ENCODE measurements at regions not wholly inside any gene's neighbourhood (a gene's known extent, or its start where the extent isn't known, plus 50 kb on each side); places are given as distances from the start of the nearest gene placed in this dataset.

GRCh38 chr3:72210261-72210660, 425.3 kb upstream of the PROK2 start:
- no peaks in the 10 kb centered on the region for H3K36me3 Mint-ChIP-seq (ENCODE audit: low read depth)
- CTCF ChIA-PET, result no interaction called here
- DNase-seq, result no peak
- H3K27ac Mint-ChIP-seq, result no peak overlapping the region
- ATAC-seq, result no peak
- POLR2A ChIA-PET, result no interaction called here
- H3K27me3 Mint-ChIP-seq (ENCODE audit: low read depth), result peaks cover 2% of the 10 kb centered on the region
- no peak overlapping the region for H3K4me3 Mint-ChIP-seq
- no peaks in the 10 kb centered on the region for H3K9me3 Mint-ChIP-seq (ENCODE audit: insufficient read depth)
- H3K4me1 Mint-ChIP-seq (ENCODE audit: low read depth), result no peaks in the 10 kb centered on the region

GRCh38 chr3:72205297-72205826, 420.4 kb upstream of the PROK2 start:
- Mint-ChIP-seq H3K27ac (no peak overlapping the region), H3K27me3 (ENCODE audit: low read depth) (peaks cover 2% of the 10 kb centered on the region), H3K9me3 (ENCODE audit: insufficient read depth) (peaks cover 6% of the 10 kb centered on the region), H3K4me1 (ENCODE audit: low read depth) (no peaks in the 10 kb centered on the region), H3K36me3 (ENCODE audit: low read depth) (no peaks in the 10 kb centered on the region), H3K4me3 (no peak overlapping the region)
- ChIA-PET CTCF (no interaction called here), POLR2A (no interaction called here)
- no peak for DNase-seq
- no peak for ATAC-seq

GRCh38 chr3:72204452-72204851, 419.5 kb upstream of the PROK2 start:
- Mint-ChIP-seq H3K4me1 (ENCODE audit: low read depth) (no peaks in the 10 kb centered on the region), H3K27me3 (ENCODE audit: low read depth) (no peaks in the 10 kb centered on the region), H3K36me3 (ENCODE audit: low read depth) (no peaks in the 10 kb centered on the region), H3K27ac (no peak overlapping the region), H3K9me3 (ENCODE audit: insufficient read depth) (peaks cover 6% of the 10 kb centered on the region), H3K4me3 (no peak overlapping the region)
- ATAC-seq (no peak), DNase-seq (no peak)
- ChIA-PET CTCF (no interaction called here), POLR2A (no interaction called here)

- Mint-ChIP-seq H3K9me3 (ENCODE audit: insufficient read depth) (peaks cover 6% of the 10 kb centered on the region), H3K4me1 (ENCODE audit: low read depth) (no peaks in the 10 kb centered on the region), H3K36me3 (ENCODE audit: low read depth) (no peaks in the 10 kb centered on the region), H3K27me3 (ENCODE audit: low read depth) (no peaks in the 10 kb centered on the region), H3K4me3 (no peak overlapping the region), H3K27ac (no peak overlapping the region)
- ATAC-seq (no peak), DNase-seq (no peak)
- POLR2A ChIA-PET, result no interaction called here
- CTCF ChIA-PET, result no interaction called here
Observed at GRCh38 chr3:72203613-72204349, 418.8 kb upstream of the PROK2 start.

GRCh38 chr3:72203105-72203504, 418.2 kb upstream of the PROK2 start:
- H3K27ac Mint-ChIP-seq, result no peak overlapping the region
- H3K9me3 Mint-ChIP-seq (ENCODE audit: insufficient read depth), result peaks cover 6% of the 10 kb centered on the region
- DNase-seq, result no peak

GRCh38 chr3:72200332-72200731, 415.4 kb upstream of the PROK2 start:
- POLR2A ChIA-PET, result no interaction called here
- no peak overlapping the region for H3K27ac Mint-ChIP-seq
- H3K36me3 Mint-ChIP-seq (ENCODE audit: low read depth), result no peaks in the 10 kb centered on the region
- CTCF ChIA-PET, result no interaction called here
- no peak for ATAC-seq
- no peak overlapping the region for H3K4me3 Mint-ChIP-seq
- no peaks in the 10 kb centered on the region for H3K27me3 Mint-ChIP-seq (ENCODE audit: low read depth)
- no peak for DNase-seq
- H3K9me3 Mint-ChIP-seq (ENCODE audit: insufficient read depth), result peaks cover 6% of the 10 kb centered on the region
- no peaks in the 10 kb centered on the region for H3K4me1 Mint-ChIP-seq (ENCODE audit: low read depth)

More at GRCh38 chr3:72203105-72203504, 418.2 kb upstream of the PROK2 start:
- ChIA-PET POLR2A (no interaction called here), CTCF (no interaction called here)
- no peak overlapping the region for H3K4me3 Mint-ChIP-seq
- no peaks in the 10 kb centered on the region for H3K4me1 Mint-ChIP-seq (ENCODE audit: low read depth)
- no peaks in the 10 kb centered on the region for H3K27me3 Mint-ChIP-seq (ENCODE audit: low read depth)
- no peak for ATAC-seq
- no peaks in the 10 kb centered on the region for H3K36me3 Mint-ChIP-seq (ENCODE audit: low read depth)

- ChIA-PET POLR2A (no interaction called here), CTCF (no interaction called here)
- Mint-ChIP-seq H3K9me3 (ENCODE audit: insufficient read depth) (peaks cover 6% of the 10 kb centered on the region), H3K36me3 (ENCODE audit: low read depth) (no peaks in the 10 kb centered on the region), H3K4me3 (no peak overlapping the region), H3K4me1 (ENCODE audit: low read depth) (no peaks in the 10 kb centered on the region), H3K27me3 (ENCODE audit: low read depth) (no peaks in the 10 kb centered on the region), H3K27ac (no peak overlapping the region)
- ATAC-seq, result no peak
- DNase-seq, result no peak
Observed at GRCh38 chr3:72199530-72199929, 414.6 kb upstream of the PROK2 start.

GRCh38 chr3:72196377-72196929, 411.5 kb upstream of the PROK2 start:
- no peaks in the 10 kb centered on the region for H3K36me3 Mint-ChIP-seq (ENCODE audit: low read depth)

GRCh38 chr3:72195895-72196294, 410.9 kb upstream of the PROK2 start:
- Mint-ChIP-seq H3K36me3 (ENCODE audit: low read depth) (no peaks in the 10 kb centered on the region), H3K4me1 (ENCODE audit: low read depth) (no peaks in the 10 kb centered on the region), H3K4me3 (no peak overlapping the region), H3K27me3 (ENCODE audit: low read depth) (no peaks in the 10 kb centered on the region), H3K27ac (no peak overlapping the region), H3K9me3 (ENCODE audit: insufficient read depth) (peaks cover 4% of the 10 kb centered on the region)
- ATAC-seq (no peak), DNase-seq (no peak)
- ChIA-PET POLR2A (no interaction called here), CTCF (no interaction called here)

More at GRCh38 chr3:72196377-72196929, 411.5 kb upstream of the PROK2 start:
- no peak overlapping the region for H3K27ac Mint-ChIP-seq
- ChIA-PET CTCF (no interaction called here), POLR2A (no interaction called here)
- H3K27me3 Mint-ChIP-seq (ENCODE audit: low read depth), result no peaks in the 10 kb centered on the region
- no peak for DNase-seq
- no peaks in the 10 kb centered on the region for H3K4me1 Mint-ChIP-seq (ENCODE audit: low read depth)
- ATAC-seq, result no peak
- peaks cover 6% of the 10 kb centered on the region for H3K9me3 Mint-ChIP-seq (ENCODE audit: insufficient read depth)
- H3K4me3 Mint-ChIP-seq, result no peak overlapping the region

- Mint-ChIP-seq H3K27me3 (ENCODE audit: low read depth) (no peaks in the 10 kb centered on the region), H3K9me3 (ENCODE audit: insufficient read depth) (no peaks in the 10 kb centered on the region), H3K4me3 (no peak overlapping the region), H3K36me3 (ENCODE audit: low read depth) (no peaks in the 10 kb centered on the region), H3K4me1 (ENCODE audit: low read depth) (no peaks in the 10 kb centered on the region), H3K27ac (no peak overlapping the region)
- no peak for DNase-seq
- POLR2A ChIA-PET, result no interaction called here
- CTCF ChIA-PET, result no interaction called here
- ATAC-seq, result no peak
Observed at GRCh38 chr3:72194458-72194857, 409.5 kb upstream of the PROK2 start.

GRCh38 chr3:72193771-72194430, 409.0 kb upstream of the PROK2 start:
- Mint-ChIP-seq H3K9me3 (ENCODE audit: insufficient read depth) (no peaks in the 10 kb centered on the region), H3K27ac (no peak overlapping the region), H3K36me3 (ENCODE audit: low read depth) (no peaks in the 10 kb centered on the region), H3K4me3 (no peak overlapping the region), H3K4me1 (ENCODE audit: low read depth) (no peaks in the 10 kb centered on the region), H3K27me3 (ENCODE audit: low read depth) (no peaks in the 10 kb centered on the region)
- CTCF ChIA-PET, result no interaction called here
- ATAC-seq, result no peak
- no peak for DNase-seq
- POLR2A ChIA-PET, result no interaction called here

- no peak for ATAC-seq
- no peaks in the 10 kb centered on the region for H3K9me3 Mint-ChIP-seq (ENCODE audit: insufficient read depth)
- POLR2A ChIA-PET, result no interaction called here
Observed at GRCh38 chr3:72192572-72192971, 407.6 kb upstream of the PROK2 start.

More at GRCh38 chr3:72192572-72192971, 407.6 kb upstream of the PROK2 start:
- no peaks in the 10 kb centered on the region for H3K27me3 Mint-ChIP-seq (ENCODE audit: low read depth)
- CTCF ChIA-PET, result no interaction called here
- no peaks in the 10 kb centered on the region for H3K36me3 Mint-ChIP-seq (ENCODE audit: low read depth)
- DNase-seq, result no peak
- H3K27ac Mint-ChIP-seq, result no peak overlapping the region
- H3K4me3 Mint-ChIP-seq, result no peak overlapping the region
- no peaks in the 10 kb centered on the region for H3K4me1 Mint-ChIP-seq (ENCODE audit: low read depth)

All from activated CD8-positive, alpha-beta T cell treated with anti-CD3 and anti-CD28 coated beads, Interleukin-2, amount 10 ng/mL, durations not matched to agents 7 days and 5 days (primary cell).